NOMO-1 treated with dmso at 0.1 percent for 144 hours (cell line): ENCODE measurements at regions not wholly inside any gene's neighbourhood (a gene's known extent, or its start where the extent isn't known, plus 50 kb on each side); places are given as distances from the start of the nearest gene placed in this dataset.

ENCODE experiments used
- DNase-seq: peaks from one replicate; lab custom pipeline; 2025; ENCODE audit not compliant: unreplicated experiment; lab: John Stamatoyannopoulos, UW

DNA sequence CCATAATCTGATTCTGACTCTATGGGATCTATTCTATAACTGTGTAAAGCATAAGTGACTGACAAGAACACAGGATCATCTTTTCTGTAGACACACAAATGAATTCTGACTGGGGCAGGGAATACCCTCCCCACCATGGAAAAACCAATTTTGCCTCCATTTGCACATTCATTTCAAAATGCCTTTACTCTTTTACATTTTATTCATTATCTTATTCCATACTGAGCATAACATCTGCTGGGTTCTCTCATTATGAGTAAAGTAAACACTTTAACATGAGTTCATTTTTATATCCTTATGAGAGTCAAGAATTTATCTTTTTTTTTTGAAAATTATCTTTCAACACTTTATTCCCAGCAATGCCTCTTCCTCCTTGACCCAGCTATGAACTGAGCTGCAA, 163.5 kb downstream of the RNF152 start:
- DNase-seq: no peak

GRCh38 chr18:61727241-61728193, 165.3 kb downstream of the RNF152 start:
- DNase-seq: no peak

- no peak for DNase-seq
These were observed 168.3 kb downstream of the RNF152 start for GRCh38 chr18:61724532-61724931.

- no peak for DNase-seq
These were observed 170.6 kb downstream of the RNF152 start for GRCh38 chr18:61722247-61722646.

GRCh38 chr18:61720496-61720895, 172.3 kb downstream of the RNF152 start:
- DNase-seq: no peak

GRCh38 chr18:61719671-61720070, 173.1 kb downstream of the RNF152 start:
- DNase-seq: no peak

DNA sequence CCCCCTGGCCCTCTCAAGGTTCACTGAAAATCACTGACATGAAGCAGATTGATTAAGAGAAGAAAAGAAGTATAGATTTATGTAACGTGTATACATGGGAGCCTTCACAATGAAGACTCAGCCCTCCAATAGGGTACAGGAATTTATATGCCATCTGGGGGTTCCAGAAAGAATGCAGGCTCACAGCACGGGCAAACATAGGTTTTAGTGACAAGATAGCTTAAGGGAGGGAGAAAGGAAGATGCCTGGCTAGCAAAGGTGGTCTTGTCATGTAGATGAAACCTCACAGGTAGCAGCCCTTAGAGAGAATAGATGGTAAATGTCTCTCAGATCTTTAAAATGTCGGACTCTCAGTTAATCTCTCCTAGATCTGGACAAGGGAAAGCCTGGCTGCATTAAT, 173.9 kb downstream of the RNF152 start:
- no peak for DNase-seq

GRCh38 chr18:61714421-61714820, 178.4 kb downstream of the RNF152 start:
- no peak for DNase-seq

DNA sequence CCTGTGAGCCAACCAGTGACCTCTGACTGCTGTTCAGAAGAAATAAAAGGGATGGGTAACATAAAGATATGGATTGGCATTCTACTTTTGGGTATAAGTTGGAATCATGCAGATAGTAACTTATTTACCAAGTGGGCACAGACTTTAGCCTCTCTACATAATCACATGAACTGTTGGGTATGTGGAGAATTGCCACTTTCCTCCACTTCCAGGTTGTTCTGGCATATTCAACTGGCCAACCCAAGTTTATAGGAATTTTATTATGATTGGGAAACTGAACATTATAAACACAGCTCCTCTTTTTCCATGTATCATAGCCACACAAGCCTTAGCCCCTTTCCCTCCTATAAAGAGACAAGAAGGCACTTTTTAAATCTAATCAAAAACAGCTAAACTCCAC, 179.3 kb downstream of the RNF152 start:
- no peak for DNase-seq

DNA sequence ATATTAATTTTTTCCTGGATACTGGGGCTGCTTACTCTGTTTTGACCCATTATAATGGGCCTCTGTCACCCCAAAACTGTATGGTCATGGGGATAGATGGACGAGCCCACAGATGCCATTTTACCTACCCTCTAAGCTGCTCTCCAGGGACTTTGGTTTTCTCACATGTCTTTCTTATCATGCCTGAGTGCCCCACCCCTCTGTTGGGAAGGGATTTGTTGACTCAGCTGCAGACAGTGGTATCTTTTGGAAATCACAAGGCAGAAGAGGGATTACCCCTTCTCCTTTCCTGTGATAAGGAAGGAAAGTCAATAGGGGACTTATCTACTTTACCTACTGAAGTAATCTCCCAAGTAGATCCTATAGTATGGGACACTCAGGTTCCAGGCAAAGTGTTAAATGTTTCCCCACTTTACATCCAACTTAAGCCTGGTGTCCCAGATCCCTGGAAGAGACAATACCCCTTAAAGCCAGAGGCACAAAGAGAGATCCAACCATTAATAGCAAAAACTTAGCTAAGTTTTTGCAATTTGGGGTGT, 182.7 kb downstream of the RNF152 start:
- DNase-seq: no peak

DNA sequence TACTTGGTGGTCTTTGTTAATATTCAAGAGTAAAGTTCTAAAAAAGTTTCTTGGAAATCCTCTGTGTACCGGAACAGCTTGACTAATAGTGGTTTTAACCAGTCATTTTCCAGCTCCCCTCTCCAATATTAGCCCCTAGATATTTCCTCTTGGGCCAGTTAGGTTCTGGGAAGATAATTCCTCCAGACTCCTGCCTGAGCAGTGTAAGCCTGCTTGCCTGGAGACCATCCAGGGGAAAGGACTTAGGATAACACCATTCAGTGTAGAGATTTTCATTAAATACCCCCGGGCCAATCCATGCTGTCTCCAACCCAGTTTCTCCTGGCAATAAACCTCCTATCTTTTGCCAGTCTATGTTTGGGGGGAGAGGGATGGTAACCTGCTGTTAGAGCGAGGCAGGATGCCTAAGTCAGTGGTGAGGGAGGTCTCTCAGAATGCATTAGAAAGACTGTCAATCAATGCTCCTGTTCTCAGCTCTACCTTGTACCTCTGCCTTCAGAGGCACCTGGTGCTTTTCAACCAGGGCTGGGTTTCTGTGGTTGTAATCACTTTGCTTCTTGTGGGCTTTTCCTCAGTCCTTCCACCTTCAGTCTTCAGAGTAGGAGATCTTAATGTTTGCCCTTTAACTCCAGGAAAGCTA, 186.4 kb downstream of the RNF152 start:
- DNase-seq: no peak

GRCh38 chr18:61703508-61703907, 189.3 kb downstream of the RNF152 start:
- no peak for DNase-seq

GRCh38 chr18:61702007-61702406, 190.8 kb downstream of the RNF152 start:
- DNase-seq: no peak

- no peak for DNase-seq
These were observed 193.3 kb downstream of the RNF152 start for GRCh38 chr18:61699397-61700110.

DNA sequence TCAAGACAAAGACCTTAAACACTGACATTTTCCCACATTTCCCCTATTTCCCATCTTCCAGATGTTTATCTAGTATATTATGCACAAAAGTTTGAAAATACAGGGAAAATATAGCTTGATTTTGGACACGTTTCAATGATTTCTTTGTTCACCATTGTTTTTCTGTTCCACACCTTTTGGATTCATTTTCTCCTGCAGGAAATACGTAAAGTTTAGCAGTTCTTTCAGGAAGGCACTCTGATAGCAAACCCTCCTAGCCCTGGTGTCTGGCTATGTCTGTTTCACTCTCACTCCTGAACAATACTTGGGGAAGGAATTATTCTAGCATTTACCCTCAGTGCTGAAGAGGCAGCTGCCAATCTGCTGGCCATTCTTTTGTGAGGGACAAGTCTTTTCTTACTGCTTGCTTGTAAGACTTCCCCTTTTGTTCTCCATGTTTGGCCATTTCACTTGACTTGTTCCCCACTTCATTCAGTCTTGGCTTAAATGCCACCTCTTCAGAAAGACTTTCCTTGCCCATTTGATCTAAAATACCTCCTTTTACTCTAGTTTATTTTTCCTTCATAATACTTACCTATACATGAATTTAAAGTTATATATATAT, 195.4 kb downstream of the RNF152 start:
- no peak for DNase-seq

DNA sequence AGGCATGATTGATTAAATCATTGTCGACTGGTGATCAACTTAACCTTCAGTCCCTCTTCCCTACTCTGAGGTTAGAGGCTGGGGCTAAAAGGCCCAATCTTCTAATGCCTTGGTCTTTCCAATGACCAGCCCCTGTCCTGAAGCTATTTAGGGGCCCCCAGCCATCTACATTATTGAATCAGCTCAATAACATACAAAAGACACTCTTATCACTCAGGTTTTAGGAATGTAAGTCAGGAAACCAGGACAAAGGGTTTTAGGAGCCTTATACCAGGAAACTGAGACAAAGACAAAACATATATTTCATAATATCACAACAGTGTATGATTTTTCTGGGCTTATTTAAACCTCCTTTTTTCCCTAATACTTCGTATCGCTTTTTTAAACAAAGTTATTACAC, 198.6 kb downstream of the RNF152 start:
- no peak for DNase-seq

DNA sequence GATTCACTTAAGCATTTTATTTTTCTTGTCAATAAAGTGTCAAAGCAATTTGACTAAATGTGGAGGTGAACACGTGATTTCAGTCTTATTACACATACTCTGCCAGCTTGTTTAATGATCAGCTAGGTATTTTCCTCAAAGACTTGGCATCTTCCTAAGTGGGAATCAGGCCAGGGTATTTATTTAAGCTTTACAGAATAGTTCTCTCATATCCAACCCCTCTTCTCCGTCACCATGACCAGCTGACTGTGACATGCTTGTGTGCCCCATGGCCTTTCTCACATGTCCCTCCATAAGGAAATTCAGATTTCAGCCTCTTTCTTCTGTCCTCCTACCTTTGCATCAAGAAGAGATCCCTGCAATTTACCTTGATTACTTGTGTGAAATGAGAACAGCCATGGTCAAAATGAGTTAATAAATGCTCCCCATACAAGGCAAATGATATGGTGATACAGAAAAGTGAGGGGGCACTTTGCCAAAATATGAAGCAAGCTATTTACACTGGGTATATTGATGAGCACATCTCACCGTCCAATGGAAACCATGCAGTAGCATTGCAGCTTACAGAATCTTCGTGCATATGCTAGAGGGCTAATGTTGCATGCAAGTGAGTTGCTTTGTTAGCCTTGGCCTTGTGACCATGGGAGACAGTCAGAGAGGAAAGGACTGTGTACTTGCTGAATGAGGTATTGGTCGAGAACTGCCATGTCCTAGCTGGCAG, 202.2 kb downstream of the RNF152 start:
- no peak for DNase-seq

- no peak for DNase-seq
These were observed 205.5 kb downstream of the RNF152 start for GRCh38 chr18:61687317-61687716.

DNA sequence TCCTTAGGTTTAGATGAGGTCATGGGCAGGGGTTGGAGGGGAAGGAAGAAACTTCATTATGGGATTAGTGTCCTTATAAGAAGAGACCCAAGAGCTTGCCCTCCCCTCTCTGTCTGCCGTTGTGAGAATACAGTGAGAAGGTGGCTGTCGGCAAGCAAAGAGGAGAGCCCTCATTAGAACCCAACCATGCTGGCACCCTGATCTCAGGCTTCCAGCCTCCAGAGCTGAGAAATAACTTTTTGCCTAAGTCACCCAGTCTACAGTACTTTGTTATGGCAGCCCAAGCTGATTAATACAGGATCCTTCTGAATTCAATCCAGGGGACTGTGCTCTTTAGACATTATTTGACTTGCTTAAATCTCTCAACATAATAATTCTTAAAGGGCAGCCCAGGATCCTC, 209.0 kb downstream of the RNF152 start:
- no peak for DNase-seq

- DNase-seq: no peak
These were observed 211.7 kb downstream of the RNF152 start for GRCh38 chr18:61681065-61681464.
